ENCODE measurements at regions not wholly inside any gene's neighbourhood (a gene's known extent, or its start where the extent isn't known, plus 50 kb on each side); places are given as distances from the start of the nearest gene placed in this dataset.
"Not testable (repeated sequence)": the region's sequence is repeated elsewhere in the genome, so short reads cannot be mapped to it uniquely, and the experiment has no call there.

DNA sequence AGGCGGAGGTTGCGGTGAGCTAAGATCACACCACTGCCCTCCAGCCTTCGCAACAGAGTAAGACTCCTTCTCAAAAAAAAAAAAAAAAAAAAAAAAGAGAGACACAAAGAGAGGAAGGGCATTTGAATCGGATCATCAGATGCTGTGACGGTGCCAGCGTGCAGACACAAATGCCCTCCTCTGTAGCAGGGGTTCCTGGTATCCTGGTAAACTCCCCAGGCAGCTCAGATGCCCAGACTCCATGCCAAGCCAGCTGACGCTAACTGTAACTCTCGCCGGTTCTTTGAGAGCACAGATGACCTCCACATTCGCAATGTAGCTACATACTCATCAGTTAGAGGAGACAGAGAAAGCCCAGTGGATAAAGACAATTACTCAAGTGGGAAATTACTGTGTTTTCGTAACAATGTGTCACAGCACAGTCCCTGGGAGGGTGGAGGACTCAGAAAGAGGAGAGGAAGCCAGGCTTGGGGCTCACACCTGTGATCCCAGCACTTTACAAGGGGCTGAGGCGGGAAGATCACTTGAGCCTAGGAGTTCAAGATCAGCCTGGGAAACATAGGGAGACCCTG is 153.1 kb downstream of the BRD1 start:
- DNase-seq: no peak

DNA sequence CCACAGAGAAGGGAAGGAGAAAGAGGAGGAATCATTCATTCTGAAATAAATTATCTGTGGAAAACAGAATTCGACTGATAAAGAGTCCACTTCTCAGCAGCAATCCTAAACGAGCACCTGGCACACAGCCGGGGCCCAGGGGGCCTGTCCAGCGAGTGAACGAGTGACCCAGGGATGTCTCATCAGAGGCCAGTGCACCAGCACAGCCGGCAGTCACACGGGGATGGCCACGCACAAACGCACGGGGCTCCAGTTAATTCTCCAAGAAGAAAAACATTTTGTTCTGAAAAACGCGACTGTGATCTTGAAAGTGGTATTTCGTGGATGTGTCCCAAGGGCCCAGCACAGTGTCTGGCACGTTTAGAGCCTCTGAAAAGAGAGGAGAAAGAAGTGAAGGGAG is 154.6 kb downstream of the BRD1 start:
- DNase-seq: no peak

DNA sequence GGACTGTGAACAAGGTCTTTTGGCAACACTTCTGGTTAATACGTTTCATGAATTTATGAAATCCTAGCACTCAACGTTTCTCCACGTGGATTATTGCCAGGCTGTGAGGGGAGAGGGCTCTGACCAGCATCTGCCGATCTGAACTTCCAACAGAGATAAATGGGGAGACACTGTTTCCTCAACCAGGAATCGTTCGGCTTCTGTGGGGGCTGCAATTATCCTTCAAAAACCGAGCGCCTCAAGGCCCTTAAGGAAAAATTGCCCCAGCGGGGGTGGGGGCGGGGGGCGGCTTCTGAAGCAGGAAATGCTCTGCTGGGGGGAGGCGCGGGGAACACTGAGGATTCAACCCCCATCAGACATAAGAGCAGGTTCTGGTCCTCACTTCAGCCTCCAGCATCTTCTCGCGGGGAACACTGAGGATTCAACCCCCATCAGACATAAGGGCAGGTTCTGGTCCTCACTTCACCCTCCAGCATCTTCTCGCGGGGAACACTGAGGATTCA is 155.6 kb downstream of the BRD1 start:
- DNase-seq: no peak

DNA sequence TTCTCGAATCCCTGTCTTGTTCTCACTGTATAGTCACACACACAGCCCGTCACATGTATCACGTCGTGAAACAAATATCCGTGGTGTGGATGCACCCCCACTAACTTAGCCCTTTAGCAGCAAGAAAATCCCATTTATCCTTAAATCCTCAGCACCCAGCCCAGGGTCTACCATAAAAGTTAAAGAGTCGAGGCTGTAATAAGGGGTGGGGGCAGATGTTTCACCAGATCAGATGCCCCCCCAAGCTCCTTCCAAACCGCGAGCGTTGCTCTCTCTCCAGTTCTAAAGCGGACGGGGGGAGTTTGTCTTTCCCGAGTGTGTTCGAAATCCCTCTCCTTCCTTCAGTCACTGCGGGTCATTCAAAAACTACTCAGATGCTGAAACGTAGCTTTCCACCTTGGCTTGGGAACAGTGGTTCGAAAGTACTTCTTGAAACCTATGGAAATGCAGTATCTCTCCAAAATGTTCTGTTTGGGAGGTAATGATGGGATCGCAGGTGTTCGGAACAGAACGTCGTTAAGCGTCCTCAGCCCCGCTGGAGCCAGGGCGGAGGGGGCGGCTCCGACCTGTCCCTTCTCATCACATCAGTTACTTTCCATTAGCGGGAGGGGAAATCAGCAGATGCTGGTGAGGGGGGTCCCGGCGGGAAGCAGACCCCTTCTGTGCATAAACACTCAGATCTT is 156.2 kb downstream of the BRD1 start:
- no peak for DNase-seq

DNA sequence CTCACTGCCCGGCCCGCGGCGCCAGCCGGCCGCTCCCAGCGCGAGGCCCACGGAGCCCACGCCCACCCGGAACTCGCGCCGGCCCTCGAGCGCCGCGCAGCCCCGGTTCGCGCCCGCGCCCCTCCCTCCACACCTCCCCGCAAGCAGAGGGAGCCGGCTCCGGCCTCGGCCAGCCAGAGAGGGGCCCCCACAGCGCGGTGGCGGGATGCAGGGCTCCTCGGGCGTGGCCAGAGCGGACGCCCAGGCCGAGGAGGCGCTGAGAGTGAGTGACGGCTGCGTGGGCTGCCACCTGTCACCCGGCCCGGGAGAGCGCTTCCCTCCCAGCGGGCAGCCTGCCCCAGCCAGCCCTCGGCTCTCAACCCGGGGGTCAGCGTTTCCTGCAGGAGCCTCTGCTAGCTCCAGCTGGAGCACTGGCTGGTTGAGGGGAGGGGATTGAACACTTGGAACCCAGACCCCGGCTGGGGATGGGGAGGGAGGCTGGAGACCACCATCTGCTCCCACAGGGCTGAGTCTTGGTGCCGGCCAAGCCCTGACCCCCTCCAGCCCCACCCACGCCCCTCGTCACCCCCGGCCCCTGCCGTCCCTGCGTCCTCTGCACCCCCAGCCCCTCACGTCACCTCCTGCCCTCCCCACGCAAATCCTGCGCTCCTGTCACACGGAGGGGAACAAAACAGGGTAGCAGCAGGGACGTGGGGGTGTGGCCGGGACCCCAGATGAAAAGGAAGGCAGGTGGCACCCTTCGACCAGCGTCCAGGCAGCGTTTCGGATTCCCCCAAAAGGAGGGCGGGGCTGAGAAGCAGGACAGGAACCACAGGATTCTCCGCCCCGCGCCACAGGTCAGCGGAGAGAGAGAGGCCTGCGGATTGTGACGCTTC is 157.0 kb downstream of the BRD1 start:
- DNase-seq: no peak

DNA sequence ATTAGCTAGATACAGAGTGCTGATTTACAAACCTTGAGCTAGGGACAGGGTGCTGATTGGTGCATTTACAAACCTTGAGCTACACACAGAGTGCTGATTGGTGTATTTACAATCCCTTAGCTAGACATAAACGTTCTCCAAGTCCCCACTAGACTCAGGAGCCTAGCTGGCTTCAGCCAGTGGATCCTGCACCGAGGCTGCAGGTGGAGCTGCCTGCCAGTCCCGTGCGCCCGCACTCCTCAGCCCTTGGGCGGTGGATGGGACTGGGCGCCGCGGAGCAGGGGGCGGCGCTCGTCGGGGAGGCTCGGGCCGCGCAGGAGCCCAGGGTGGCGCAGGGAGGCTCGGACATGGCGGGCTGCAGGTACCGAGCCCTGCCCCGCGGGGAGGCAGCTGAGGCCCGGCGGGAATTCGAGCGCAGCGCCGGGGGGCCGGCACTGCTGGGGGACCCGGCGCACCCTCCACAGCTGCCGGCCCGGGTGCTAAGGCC is 157.7 kb downstream of the BRD1 start:
- DNase-seq: not testable (repeated sequence)

DNA sequence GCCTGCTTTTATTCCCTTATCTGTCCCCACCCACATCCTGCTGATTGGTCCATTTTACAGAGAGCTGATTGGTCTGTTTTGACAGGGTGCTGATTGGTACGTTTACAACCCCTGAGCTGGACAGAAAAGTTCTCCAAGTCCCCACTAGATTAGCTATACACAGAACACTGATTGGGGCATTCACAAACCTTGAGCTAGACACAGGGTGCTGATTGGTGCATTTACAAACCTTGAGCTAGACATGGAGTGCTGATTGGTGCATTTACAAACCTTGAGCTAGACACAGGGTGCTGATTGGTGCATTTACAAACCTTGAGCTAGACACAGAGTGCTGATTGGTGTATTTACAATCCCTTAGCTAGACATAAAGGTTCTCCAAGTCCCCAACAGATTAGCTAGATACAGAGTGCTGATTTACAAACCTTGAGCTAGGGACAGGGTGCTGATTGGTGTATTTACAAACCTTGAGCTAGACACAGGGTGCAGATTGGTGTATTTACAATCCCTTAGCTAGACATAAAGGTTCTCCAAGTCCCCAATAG is 158.2 kb downstream of the BRD1 start:
- DNase-seq: not testable (repeated sequence)

DNA sequence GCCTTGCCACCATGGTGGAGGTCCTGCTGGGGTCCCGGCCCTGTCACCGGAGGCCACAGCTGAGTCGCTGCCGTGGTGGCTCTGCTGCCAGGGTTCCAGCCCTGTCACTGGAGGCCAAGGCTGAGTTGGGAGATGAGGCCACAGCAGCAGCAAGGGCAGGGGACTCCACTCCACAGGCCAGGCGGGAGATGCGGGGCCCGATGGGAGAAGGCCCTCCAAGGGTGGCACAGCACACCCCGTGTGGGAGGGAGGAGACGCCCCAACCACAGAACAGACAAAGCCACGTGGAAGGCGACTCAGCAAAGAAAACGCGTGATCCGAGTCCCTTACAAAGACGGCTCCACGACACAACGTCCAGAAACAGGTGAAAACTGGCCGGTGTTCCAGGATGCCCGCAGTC is 159.3 kb downstream of the BRD1 start:
- DNase-seq: no peak

DNA sequence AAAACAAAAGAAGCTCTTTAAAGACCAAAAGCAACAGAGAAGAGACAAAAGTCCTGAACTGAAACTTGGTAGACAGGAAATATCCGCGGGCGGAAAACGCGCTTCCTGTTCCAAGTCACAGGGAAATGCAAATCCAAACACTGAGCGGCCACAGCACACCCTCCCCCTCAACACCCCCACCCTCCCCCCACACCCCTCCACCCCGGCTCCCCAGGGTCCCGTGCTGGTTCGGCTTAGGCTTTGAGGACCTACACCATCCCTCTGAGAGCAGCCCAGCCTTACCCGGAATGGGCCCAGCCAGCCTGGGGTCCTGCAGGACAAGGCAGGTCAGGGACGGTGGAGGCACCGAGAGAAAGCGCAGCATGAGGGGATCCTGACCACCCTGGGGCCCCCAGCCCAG is 160.4 kb downstream of the BRD1 start:
- no peak for DNase-seq

DNA sequence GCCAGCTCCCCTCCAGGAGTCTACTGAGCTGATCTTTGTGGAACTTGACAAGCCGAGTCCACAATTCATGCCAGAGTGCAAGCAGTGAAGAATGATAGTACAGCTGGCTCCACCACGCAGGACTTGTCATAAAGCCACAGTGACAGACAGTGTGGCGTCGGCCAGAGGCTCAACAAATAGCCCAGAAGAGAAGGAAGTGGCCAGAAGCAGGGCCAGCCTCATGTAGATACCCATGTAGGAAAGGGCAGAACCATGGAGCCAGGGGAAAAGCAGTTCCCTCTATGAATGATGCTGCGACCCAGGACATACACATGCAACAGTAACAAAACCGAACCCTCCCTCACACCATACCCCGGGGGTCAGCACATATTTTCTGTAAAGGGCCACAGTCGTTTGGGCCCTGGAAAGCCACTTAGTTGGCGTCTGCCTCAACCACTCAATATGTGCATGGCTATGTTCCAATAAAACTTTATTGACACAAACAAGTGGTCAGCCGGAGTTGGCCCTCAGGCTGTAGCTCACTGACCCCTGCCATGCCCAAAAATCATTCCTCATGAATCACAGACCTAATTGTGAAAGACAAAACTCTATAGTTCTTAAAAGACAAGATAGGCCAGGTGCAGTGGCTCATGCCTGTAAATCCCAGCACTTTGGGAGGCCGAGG is 161.4 kb downstream of the BRD1 start:
- no peak for DNase-seq

DNA sequence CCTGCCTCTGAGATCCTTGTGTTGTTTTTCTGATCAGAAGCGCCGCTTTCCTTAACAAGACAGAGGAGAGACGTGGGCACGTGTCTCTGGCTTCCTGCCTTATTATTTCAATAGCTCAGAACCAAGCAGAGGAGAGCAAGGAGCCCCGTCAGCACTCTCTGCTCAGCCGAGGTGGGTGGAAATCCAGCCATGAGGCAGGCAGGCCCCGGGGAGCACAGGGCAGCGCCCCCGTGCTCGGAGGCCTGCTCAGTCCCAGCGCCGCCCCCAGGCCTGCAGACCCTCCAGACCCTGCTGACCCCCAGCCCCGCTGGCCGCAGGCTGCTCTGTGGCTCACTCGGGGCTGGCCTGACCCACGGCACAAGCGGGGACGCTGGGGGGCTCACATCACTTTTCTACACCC is 162.8 kb downstream of the BRD1 start:
- DNase-seq: no peak

DNA sequence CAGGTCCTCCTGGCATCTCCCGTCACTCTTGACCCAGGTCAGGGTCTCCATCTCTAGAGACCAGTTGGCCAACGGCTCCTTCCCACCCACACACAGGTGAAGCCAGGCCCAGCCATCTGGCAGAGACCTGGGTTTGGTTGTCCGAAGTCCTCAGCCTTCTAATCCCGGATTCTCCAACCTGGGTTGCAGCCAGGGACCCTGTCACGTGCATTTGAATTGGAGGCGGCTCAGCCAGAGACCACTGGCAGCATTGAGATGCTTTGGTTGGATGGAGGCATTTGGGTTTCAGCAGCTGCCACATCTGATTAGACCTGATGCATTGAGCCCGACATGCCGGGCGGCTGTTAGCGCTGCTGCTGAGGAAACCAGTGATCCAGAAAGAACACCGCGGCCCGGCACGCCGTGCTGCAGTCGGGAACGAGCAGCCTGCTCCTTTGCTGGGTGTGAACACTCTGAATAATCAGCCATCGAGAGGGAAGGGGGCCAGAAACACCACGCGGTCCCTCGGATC is 163.2 kb downstream of the BRD1 start:
- DNase-seq: no peak

DNA sequence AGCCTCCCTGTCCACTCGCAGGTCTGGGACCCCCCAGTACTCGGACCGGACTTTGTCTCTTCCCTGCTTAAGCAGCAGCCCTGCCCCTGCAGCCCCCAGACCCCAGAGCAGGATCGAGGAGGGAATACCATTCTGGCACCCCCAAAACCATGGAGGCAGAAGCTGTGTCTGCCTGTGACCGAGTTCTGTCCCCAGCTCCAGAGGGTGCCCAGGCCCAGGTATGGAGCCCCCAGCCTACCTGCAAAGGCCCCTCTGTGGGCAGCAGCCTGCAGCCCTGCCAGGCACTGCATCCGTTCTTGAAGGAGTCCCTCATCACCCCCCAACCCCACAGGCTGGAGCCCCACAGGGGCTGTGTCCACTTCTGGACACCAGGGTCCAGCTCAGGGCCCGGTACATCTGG is 163.8 kb downstream of the BRD1 start:
- no peak for DNase-seq

DNA sequence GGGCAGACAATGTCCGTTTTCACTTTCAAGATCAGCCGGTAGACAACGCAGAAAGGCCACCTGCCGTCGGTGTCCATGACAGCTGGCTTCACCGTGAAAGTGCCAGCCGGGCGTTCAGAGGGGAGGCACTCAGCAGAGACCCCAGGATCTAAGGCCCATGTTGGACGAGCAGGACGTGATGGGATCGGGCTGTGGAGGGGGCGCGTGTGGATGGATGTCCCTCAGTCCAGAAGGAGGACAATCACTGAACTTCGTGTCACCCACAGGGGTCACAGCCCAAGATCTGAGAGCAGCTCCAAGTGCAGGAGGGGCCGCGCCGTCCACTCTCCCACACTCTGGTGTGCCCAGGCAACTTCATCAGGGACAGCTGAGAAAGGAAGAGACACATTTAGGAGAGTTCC is 164.4 kb downstream of the BRD1 start:
- DNase-seq: no peak

DNA sequence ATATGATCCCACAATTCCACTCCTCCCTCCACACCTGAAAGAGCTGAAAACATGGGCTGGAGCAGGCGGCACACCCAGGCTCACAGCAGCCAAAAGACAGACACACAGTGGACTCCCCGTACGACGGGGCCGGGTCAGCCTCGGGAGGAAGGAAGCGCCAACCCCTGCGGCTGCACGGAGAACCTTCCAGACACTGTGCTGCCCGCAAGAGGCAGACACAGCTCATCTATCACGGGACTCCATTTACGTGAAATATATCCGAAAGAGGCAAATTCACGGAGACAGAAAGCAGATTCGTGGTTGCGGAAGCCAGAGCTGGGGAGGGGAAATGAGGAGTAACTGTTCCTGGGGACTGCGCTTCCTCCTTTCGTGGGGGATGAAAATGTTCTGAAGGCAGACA is 165.0 kb downstream of the BRD1 start:
- no peak for DNase-seq

DNA sequence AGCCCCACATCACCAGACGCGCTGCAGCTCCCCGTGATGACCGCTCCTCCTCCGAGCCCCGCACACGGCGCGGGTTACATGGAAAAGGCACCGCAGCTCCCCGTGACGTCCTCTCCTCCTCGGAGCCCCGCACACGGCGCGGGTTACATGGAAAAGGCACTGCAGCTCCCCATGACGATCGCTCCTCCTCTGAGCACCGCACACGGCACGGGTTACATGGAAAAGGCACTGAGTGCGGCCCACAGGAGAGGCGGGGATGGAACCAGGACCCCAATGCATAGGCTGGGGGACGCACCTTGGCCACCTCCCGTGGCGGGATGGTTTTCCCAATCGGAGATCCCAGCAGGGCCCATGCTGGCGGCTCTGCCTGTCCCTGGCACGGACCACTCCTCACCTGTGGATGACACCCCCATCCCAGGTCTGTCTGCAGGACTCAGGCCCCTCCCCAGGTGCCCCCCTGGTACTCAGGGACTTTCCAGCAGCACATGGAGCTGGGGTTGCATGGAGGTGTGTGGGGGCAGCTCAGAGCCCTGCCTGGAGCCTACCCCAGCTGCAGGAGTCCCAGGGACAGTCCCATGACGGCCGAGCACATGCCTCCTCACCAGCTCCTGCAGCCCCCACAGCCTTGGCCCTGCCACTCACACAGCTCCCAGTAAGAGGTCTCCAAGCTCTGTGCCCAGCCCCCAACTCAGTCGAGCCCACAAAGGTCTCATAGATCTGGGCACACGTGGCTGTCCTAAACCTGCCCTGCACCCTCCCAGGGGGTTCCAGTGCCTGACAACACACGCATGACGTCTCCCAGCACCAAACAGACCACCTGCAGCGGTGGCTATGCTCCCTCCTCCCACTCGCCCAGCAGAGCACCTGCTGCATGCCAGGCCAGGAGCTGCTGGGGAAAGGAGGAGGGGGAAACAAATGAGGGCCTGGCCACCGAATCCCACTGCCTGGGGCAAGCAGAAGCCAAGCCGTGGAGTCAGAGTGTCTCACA is 166.6 kb downstream of the BRD1 start:
- DNase-seq: no peak

DNA sequence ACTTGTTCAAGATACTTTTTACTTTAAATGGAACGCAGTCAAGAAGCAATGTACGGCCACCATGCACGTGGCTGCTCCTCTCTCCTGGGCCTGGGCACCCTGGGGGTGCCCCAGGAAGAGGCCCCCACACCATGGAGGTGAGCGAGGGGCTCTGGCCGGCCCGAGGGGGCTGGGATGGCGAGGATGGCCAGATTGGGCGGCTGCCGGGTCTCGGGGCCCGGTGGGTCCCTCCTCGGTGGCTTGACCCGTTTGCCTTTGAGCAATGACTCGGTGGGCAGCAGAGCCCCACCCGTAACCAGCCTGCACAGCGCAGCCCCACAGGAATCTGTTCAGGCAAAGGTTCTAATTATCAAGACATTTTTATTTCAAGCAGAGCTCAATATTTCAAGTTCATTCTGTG is 167.4 kb downstream of the BRD1 start:
- DNase-seq: no peak

DNA sequence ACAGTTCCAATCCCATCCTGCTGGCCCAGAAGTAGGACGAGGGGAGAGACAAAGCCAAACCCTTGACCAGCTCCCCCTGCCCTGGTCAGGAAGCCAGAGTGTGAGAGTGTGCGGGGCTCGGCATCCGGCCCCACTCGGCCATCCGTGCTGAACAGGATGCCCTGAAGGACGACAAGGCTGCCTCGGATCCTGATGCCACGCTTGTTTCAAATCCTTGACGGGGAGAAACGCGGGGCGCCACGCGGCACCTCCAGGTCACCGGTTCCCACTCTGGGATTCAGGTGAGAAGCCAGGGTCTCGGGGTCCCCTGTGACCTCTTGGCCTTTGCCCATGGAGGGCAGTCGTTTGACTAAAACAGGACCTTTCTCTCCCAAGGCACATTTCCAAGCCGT is 167.8 kb downstream of the BRD1 start:
- no peak for DNase-seq

DNA sequence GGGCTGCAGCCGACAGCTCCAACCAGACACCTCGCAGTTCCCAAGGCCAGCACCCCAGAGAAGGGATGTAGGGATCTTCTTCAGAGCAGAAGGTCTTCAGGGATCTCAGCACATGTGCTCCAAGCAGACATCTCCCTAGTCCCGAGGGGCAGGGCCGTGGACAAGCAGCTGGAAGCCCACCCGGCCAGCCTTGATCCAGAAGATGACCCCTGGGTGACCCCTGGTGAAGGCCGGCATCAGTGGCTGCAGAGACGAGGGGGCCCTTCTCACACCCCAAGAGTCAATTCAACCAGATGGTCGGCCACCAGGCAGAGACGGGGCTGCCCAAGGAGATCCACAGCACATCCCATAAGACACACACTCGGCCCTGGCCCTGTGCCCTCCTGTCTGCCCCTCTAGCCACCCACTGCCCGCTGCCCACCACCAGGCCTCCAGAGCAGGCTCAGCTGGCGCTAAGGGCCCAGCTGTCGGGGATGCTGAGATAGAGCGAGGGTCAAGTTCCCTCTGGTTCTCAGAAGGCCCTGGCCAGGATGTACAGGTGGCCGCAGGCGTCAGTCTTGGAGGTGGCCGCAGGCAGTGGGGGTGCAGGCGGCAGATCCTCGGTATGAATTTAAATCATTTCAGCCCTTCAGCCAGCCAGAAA is 168.3 kb downstream of the BRD1 start:
- no peak for DNase-seq

DNA sequence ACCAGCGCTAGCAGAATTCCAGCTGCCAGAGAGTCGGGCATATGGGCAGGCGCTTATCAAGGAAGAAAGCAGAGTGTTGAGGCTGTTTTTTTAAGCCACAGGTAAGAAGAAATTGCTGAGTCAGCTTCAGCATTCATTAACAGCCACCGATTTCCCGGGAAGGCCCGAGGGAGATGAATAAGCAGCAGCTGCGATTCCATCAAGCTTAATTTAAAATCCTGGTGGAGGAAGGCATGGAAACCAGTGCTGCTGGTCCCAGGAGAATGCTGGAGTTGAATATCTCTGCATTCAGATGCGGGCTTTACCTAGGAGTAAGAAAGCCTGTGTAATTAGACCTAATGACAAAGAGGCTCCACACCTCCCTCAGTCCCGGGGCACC is 168.8 kb downstream of the BRD1 start:
- DNase-seq: no peak

DNA sequence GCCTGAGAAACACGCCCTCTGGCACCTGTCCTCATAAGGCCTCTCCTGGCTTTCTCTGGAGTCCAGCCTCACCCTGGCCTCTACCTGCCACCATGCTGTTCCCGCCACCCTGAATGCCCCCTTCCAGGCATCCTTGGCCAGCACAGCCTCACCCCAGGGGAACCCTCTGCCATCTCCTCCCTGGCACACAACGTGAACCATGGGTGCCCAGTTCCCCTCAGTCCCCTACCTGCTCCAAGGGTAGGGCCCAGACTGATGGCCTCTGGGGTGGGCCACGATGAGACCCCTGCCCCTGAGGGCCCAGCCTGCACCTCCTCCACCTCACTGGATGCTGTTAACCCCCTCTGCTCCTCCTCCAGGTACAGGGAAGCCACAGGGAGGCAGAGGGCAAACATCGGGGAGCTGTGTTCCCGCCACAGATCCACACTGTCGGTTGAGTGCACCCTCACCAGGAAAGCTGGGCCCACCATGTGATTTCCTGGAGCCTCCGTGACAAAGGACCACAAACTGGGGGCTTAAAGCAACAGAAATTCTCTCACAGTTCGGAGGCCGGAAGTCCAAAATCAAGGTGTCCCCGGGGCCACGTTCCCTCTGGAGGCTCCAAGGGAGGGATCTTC is 169.6 kb downstream of the BRD1 start:
- no peak for DNase-seq

All from NCI-H1048 (cell line).